ENCODE measurements at regions not wholly inside any gene's neighbourhood (a gene's known extent, or its start where the extent isn't known, plus 50 kb on each side); places are given as distances from the start of the nearest gene placed in this dataset.

DNA sequence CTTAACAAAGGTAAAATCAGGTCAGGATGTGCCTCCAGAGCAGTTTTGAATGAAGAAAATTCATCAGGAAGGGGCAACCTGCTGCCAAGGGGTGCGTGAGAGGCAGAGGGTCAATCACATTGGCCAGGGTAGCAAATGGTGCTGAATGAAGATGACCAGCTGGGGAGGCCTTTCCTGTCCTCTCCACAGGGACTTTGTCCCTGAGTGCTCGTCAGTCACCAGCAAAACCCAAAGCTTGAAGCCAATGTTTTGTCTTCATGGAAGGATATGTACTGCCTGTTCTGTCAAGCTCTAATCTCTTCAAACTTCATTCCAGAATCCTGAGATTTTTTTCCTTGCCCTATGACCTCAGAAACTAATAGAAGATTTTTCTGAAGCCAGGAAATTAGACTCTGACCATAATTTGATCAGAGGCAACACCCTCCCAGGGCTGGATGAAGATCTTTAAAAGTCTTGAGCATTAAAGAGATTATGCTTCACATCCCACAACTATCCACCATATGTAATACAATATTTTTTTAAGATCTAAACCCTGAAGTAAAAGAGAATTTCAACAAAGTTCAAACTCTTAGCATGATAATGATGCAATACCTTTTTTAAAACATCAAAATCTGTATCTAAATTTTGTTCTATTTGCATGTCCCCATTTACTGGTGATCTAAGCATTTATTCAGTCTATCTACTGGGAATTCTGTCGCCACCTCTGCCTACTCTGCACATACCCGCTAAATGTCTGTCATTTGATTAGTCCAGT is 243.0 kb downstream of the SNX13 start:
- no peak for DNase-seq

DNA sequence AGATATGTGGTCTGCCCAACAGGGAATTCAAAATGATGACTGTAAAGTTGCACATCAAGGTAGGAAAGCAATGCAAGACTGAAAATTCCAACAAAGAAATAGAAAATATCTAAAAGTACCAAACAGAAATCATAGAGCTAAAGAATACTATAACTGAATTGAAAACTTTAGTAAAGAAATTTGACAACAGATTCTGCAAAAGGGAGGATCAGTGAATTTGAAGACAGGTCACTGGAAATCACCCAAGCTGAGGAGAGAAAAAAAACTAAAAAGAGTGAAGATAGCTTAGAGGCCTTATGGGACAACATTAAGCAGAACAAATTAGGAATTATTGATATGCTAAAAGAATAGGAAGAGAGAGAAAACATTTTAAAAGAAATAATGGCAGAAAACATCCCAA is 240.6 kb downstream of the SNX13 start:
- no peak for DNase-seq

GRCh38 chr7:17700138-17700537 is 240.2 kb downstream of the SNX13 start:
- DNase-seq: no peak

GRCh38 chr7:17706275-17706674 is 234.0 kb downstream of the SNX13 start:
- no peak for DNase-seq

DNA sequence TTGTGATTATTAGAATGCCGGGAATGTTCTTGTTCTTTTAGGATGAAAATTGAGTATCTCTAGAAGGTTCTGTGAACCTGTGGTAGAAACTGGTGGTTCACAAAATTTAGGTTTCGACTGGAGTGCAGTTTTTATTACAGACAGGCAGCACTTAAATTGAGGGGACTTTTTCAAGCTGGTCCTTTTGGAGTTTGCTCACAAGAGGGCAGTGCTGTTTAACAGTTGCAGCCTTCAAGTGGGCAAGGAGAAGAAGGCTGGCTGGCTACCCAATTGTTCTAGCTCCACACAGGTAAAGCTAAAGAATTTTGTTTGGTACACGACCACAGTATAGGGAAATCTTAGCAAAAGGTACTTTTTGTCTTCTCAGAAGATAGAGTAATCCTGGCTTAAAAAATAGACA is 233.6 kb downstream of the SNX13 start:
- DNase-seq: peak; percentile 25

DNA sequence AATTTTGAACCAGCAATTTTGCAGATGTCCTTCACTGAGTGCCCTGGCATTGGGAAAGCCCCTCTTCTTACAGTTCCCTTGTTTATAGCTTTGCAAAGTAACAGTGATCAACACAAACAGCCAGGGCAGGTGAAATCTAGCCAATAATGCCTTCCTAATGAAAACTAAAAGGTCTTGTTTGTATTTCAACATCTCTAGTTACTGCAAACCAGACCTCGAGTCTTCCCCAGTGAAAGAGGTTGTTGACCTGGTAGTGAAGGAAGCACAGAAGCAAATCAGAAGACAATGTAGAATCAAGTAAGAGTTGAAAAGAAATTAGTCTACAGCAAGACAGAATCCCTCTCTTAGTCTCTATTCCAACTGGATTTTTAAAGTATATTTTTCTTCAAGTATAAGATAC is 231.2 kb downstream of the SNX13 start:
- no peak for DNase-seq

DNA sequence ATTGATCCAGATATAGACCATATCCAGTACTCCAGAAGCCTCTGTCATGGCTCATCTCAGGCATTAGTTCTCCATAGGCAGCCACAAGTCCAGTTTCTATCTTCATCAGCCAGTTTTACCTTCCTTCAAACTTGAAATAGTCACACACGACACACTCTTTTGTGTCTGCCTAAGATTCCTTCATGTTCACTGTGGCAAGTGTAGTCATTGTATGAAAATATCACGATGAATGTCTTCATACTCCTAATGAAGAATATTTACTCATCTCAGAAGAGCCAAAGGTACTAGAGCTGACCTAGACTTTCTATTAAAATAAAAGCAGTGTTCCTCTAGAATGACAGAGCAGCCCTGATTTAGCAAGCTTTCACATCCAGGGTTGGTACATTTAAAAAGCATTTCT is 230.7 kb downstream of the SNX13 start:
- no peak for DNase-seq

DNA sequence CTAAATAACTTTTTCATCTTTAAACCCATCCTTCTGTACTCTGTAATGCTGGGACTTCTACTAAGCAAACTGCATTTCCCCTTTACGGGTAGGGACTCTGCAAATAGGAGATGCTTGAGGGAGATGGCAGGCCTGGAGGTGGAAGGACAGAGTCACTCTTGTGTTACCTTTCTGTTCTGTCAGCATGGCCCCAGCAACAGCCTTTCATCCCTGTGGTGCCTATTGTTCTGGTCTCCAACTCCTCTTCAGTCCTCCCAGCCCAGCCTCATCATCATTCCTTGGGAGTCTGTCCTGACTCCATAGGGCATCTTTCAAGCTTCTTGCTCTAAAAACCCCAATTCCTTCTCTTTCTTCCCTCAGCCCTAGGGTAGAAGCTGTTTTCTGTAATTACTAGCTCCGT is 230.0 kb downstream of the SNX13 start:
- DNase-seq: no peak

DNA sequence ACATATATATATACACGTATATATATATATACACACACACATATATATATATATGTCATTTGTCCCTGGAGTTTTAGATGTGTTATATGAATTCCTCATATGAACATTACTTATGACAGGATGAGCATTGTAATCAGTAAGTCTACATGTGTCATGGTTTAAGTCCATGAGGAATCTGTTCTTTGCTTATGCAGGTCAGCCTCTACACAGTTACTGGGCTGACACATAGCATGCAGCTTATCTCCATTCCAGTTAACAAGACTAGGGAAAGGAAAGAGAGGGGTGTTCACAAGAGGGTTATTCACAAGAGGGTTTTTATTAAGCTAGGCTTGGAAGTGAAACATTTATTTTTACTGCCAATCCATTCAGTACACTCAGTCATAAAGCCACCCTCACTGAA is 226.7 kb downstream of the SNX13 start:
- no peak for DNase-seq

DNA sequence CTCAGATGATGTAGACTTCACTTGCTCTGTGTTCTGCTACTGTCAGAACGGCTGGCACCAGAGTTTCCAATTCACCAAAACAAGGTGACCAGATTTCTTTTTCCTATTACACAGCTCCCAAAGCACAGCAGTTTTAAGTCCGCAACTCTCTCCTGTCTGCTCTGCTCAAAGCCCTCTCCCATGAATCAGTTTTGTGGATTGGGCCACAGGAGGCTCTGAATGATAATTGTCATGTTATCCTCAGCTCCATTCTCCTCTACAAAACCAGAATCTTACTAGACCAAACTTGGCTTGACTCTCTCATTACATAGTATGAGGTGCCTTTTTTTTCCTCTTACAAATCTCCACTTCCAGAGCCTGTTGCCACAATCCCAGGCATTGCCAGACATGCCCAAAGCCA is 223.5 kb downstream of the SNX13 start:
- no peak for DNase-seq

DNA sequence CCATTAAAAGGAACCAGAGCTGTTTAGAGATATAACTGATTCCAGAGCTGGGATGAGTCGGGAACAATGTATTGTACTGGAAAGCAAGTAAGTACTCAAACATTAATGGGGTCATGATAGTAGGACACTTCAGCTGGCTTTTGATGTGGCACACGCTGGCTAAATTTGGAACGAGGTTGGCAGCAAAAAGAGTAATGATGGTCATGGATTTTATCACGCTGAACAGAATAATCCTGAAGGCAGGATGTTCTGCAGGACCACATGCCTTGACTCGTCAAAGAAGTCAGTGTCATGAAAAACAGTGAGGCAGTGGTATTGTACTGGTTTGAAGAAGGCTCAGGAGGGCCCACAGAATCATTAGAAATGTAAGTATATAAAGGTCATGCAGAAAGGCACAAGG is 220.3 kb downstream of the SNX13 start:
- no peak for DNase-seq

GRCh38 chr7:17721736-17722285 is 218.5 kb downstream of the SNX13 start:
- no peak for DNase-seq

DNA sequence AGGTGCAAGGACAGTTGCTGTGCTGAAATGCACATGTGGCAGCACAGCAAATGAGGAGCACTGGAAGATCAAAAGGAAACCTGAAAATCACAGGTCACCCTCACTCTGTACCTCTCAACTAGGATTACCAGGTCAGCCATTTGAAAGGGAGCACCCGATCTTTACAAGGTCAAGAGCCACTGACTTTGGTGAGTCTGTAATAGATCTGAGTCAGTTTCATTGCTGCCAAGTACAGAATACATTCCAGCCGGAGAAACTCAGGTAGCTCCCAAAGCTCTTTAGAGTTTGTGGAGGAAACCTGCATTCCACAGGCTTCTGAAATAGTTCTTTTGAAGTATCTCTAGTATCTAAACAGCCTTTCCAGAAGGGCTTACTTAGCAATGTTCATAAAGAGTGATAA is 217.5 kb downstream of the SNX13 start:
- DNase-seq: no peak

DNA sequence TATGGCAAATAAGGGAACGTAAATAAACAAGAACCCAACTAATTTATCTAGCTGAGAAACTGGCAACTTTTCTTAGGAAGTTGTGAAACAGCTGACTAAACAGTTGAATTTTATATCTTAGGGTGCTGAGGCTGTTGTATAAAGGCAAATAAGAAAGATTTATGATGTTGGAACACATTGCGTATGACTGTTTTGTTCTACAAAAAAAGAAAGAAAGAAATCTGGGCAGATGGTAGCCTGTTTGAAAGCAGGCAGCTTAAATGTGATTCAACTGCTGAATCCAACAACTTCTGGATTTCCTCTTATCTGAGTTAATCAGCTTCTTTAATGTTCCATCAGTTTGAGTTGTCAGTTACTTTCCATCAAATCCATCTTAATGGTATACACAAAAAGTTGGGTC is 214.5 kb downstream of the SNX13 start:
- DNase-seq: no peak

DNA sequence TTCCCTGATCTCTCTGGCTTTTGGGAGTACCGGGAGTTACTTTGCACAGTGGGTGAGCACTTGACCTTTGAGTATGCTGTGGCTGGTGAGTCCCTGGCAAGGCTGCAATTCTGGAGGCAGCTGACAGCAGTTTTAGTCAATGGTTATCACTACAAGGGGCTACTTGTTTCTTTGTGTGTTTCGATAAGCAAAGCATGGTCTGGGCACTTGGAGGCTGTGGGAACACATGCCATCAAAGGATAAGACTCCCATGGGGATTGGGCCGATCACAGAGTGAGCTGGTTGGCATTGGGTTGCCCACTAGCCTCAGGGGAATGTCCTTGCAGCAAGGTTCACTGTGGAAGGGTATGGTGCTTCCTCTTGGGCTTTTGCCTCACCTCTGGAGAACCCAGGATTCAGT is 208.2 kb downstream of the SNX13 start:
- DNase-seq: no peak
